Gastroesophageal sphincter (tissue), 4 donors: ENCODE measurements at regions not wholly inside any gene's neighbourhood (a gene's known extent, or its start where the extent isn't known, plus 50 kb on each side); places are given as distances from the start of the nearest gene placed in this dataset.

Source experiments
- ATAC-seq: fragments of 150-250 bp; one replicate; pipeline ENCODE4 v1.9.1; 2016; ENCODE audit warnings: mild to moderate bottlenecking, moderate library complexity
- H3K27ac ChIP-seq, 4 donors: fragments of 200-600 bp; sonication (generic) in 3 of 4; 1 replicate in 3 of 4; 2 replicates in 1 of 4; pipeline ENCODE4 v1.5.1; 2016 to 2019
- H3K27me3 ChIP-seq: fragments of 200-600 bp; sonication (generic); one replicate; pipeline ENCODE4 v1.5.1; 2019
- H3K36me3 ChIP-seq, 2 donors: fragments of 200-600 bp; sonication (generic); one replicate each; pipeline ENCODE4 v1.5.1; 2019; ENCODE audit warnings: control low read depth in 1 of 2
- H3K4me1 ChIP-seq, 3 donors: fragments of 200-600 bp; sonication (generic); 1 replicate in 2 of 3; 2 replicates in 1 of 3; pipeline ENCODE4 v1.5.1; 2016 to 2019; ENCODE audit warnings: control low read depth in 2 of 3
- H3K4me3 ChIP-seq, 2 donors: fragments of 200-600 bp; sonication (generic); one replicate each; pipeline ENCODE4 v1.5.1; 2019; ENCODE audit warnings: mild to moderate bottlenecking in 1 of 2, moderate library complexity in 1 of 2
- H3K9me3 ChIP-seq, 3 donors: fragments of 200-600 bp; sonication (generic); one replicate each; pipeline ENCODE4 v1.5.1; 2017 to 2019; ENCODE audit warnings: control low read depth in 2 of 3
- EP300 ChIP-seq: sonication (generic); formaldehyde crosslinking; IDR thresholded peaks from one replicate; pipeline ENCODE4 v1.6.1; 2017; ENCODE audit warnings: antibody characterized with exemption, mild to moderate bottlenecking
- POLR2A ChIP-seq, 2 donors: fragments of 450-650 bp; IDR thresholded peaks; one replicate each; pipeline ENCODE4 v1.6.1; 2017; ENCODE audit warnings: antibody characterized with exemption in 2 of 2, mild to moderate bottlenecking in 2 of 2, moderate library complexity in 1 of 2
- POLR2AphosphoS5 ChIP-seq: sonication (generic); formaldehyde crosslinking; IDR thresholded peaks from one replicate; pipeline ENCODE4 v1.6.1; 2017; ENCODE audit warnings: antibody characterized with exemption
- WGBS, 2 donors: methylation state at CpG; one replicate each; pipeline ENCODE4 v1.1.5; 2018; ENCODE audit warnings: low coverage in 1 of 2; 5-methylcytosine and 5-hydroxymethylcytosine counted together
- TF ChIP-seq, protein P1 (sequence below), 4 experiments: fragments of 200-600 bp in 2 of 4; fragments of 450-650 bp in 2 of 4; sonication (generic) in 1 of 4; IDR thresholded peaks; one replicate each; pipeline ENCODE4 v1.5.1; 2017 to 2019; ENCODE audit warnings: antibody characterized with exemption in 4 of 4, mild to moderate bottlenecking in 2 of 4, moderate library complexity in 2 of 4

DNA sequence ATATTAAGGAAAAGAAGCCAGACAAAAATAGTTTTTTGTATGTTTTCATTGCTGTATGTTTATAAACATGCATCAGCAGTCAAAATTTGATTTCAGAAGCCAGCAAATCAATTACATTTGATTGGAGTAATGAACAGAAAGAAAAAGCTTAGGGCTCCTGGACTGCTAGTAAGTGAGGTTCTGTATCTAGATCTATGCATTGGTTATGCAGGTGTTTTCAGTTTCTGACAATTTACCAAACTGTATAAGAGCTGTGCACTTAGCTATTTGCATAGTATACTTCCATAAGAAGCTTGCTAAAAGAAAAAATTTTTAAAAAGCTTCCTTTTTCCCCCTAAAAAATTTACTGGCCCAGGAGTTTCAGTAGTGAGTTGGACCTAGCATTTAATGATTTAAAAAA lies 881.6 kb downstream of the PCDH7 start:
- Histone ChIP-seq H3K36me3 (no peaks in the 10 kb centered on the region), H3K27ac (no peak overlapping the region), H3K9me3 (no peaks in the 10 kb centered on the region), H3K4me3 (no peak overlapping the region), H3K4me1 (no peaks in the 10 kb centered on the region), H3K27me3 (no peaks in the 10 kb centered on the region)
- no peak for ATAC-seq
- no peak for TF ChIP-seq POLR2AphosphoS5
- TF ChIP-seq, protein P1, sequence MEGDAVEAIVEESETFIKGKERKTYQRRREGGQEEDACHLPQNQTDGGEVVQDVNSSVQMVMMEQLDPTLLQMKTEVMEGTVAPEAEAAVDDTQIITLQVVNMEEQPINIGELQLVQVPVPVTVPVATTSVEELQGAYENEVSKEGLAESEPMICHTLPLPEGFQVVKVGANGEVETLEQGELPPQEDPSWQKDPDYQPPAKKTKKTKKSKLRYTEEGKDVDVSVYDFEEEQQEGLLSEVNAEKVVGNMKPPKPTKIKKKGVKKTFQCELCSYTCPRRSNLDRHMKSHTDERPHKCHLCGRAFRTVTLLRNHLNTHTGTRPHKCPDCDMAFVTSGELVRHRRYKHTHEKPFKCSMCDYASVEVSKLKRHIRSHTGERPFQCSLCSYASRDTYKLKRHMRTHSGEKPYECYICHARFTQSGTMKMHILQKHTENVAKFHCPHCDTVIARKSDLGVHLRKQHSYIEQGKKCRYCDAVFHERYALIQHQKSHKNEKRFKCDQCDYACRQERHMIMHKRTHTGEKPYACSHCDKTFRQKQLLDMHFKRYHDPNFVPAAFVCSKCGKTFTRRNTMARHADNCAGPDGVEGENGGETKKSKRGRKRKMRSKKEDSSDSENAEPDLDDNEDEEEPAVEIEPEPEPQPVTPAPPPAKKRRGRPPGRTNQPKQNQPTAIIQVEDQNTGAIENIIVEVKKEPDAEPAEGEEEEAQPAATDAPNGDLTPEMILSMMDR (IDR thresholded peaks at IDR 0.05): no peak
- TF ChIP-seq POLR2A (IDR thresholded peaks at IDR 0.05): no peak
- no peak for TF ChIP-seq EP300

DNA sequence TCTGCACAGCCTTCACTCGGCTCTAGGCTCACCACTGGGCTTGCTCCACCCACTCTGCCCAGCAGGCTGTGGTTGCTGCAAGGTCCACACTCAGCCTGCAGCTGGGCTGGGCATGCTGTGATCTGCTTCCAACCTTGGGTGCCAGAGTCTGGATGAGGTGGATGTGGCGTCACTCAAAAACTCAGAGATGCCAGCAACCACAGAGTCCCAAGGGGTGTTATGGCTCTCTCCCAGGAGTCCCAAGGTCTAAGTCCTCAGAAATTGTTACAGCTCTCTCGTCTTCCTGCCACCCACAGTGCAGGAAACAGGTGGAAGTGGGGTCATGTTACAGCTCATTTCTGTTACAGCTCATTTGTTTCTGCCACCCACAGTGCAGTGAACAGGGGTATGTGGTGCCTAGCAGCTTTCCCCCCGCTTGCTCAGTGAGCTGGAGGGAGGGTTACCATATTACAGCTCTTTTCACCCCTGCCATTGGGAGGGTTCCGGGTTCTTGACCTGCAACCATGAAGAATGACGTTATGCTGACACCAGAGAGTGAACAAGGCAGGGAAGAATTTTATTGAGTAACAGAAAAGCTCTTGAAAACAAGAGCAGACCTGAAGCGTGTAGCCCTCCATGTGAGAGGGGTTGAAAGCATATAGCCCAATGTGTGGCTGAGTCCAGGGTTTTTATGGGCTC lies 893.9 kb downstream of the PCDH7 start:
- TF ChIP-seq, protein P1 (IDR thresholded peaks at IDR 0.05): no peak
- TF ChIP-seq EP300: no peak
- TF ChIP-seq POLR2AphosphoS5: no peak
- TF ChIP-seq POLR2A (IDR thresholded peaks at IDR 0.05): no peak
- H3K9me3 ChIP-seq: no peaks in the 10 kb centered on the region
- H3K4me1 ChIP-seq: no peaks in the 10 kb centered on the region
- H3K4me3 ChIP-seq: no peak overlapping the region
- WGBS, 2 donors: 60 to 76% methylated on average over 1 to 2 of the region's 7 CpGs
- H3K36me3 ChIP-seq: no peaks in the 10 kb centered on the region
- no peak overlapping the region for H3K27ac ChIP-seq
- ATAC-seq: no peak
- no peaks in the 10 kb centered on the region for H3K27me3 ChIP-seq

DNA sequence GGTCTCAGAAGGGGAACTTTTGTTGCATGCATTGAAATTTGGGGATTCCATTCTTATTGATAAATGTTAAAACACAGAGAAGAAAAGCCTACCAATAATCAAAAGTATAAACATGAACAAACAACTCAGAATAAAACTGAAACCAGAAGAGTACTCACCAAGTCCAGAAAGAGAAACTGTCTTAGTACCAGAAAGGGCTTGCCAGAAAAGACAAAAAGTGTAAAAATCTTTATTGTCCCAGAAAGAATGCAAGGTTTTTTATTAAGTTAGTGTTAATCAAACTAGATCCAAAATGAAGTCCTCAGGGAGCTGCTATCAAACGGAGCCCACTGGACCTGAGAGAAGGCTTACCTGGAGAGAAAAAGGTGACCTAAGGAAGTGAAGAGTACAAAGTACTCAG lies 897.5 kb downstream of the PCDH7 start:
- Histone ChIP-seq H3K9me3 (no peaks in the 10 kb centered on the region), H3K4me1 (no peaks in the 10 kb centered on the region), H3K36me3 (no peaks in the 10 kb centered on the region), H3K27me3 (no peaks in the 10 kb centered on the region), H3K4me3 (no peak overlapping the region), H3K27ac (no peak overlapping the region)
- TF ChIP-seq POLR2A (IDR thresholded peaks at IDR 0.05): no peak
- no peak for TF ChIP-seq EP300
- TF ChIP-seq POLR2AphosphoS5: no peak
- TF ChIP-seq, protein P1 (IDR thresholded peaks at IDR 0.05): no peak
- ATAC-seq: no peak
- WGBS, 2 donors: 75 to 86% methylated on average over 1 of the region's 1 CpG

DNA sequence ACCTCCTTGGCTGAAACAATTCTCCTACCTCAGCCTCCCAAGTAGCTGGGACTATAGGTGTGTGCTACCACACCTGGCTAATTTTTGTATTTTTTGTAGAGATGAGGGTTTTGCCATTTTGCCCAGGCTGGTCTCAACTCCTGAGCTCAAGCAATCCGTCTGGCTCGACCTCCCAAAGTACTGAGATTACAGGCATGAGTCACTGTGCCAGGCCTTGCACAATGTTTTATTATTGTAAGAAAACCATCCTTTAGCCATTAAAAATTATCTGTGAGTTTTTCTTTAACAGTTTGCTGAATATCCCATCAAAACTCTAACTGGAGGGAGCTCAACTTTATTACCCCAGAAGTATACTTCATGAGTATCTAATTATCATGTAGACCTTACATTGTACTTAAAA lies 900.3 kb downstream of the PCDH7 start:
- TF ChIP-seq EP300 (no peak), POLR2A (IDR thresholded peaks at IDR 0.05) (no peak), POLR2AphosphoS5 (no peak)
- TF ChIP-seq, protein P1 (IDR thresholded peaks at IDR 0.05): no peak
- Histone ChIP-seq H3K9me3 (no peaks in the 10 kb centered on the region), H3K4me3 (no peak overlapping the region), H3K27ac (no peak overlapping the region), H3K27me3 (no peaks in the 10 kb centered on the region), H3K36me3 (no peaks in the 10 kb centered on the region), H3K4me1 (no peaks in the 10 kb centered on the region)
- ATAC-seq: no peak
- WGBS, 2 donors: 54 to 69% methylated on average over 2 of the region's 2 CpGs

DNA sequence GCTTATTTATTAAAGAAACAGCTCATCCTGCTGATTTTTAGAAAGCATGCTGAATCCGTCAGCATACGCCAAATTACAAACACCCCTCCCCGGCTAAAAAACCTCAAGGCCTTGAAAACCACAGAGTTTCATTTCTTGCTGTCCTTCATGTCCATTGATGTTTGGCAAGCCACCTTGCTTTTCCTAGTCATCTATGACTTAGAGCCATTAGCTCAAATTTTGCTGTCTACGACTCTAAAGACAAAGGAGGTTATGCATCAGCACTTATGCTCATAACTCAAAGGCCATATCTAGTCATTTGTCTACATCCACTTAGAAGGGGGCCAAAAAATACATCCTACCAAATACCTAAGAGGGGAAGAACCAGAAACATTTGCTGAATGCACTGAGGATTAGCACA lies 925.1 kb downstream of the PCDH7 start:
- no peak for ATAC-seq
- H3K27ac ChIP-seq: no peak overlapping the region
- TF ChIP-seq POLR2A (IDR thresholded peaks at IDR 0.05) (no peak), EP300 (no peak), POLR2AphosphoS5 (no peak)
- TF ChIP-seq, protein P1 (IDR thresholded peaks at IDR 0.05): no peak
- 91 to 100% methylated on average over 3 to 4 of the region's 4 CpGs for WGBS, 2 donors
- H3K4me1 ChIP-seq: no peaks in the 10 kb centered on the region
- no peaks in the 10 kb centered on the region for H3K27me3 ChIP-seq
- H3K4me3 ChIP-seq: no peak overlapping the region
- H3K9me3 ChIP-seq: no peaks in the 10 kb centered on the region
- no peaks in the 10 kb centered on the region for H3K36me3 ChIP-seq
